HG03354 (cell line): ENCODE measurements at regions not wholly inside any gene's neighbourhood (a gene's known extent, or its start where the extent isn't known, plus 50 kb on each side); places are given as distances from the start of the nearest gene placed in this dataset.

Experiments used
- ATAC-seq: cut with Tn5 transposase; IDR thresholded peaks from one replicate; pipeline ENCODE4 v1.9.1; 2021; ENCODE audit warnings: mild to moderate bottlenecking; ENCODE audit not compliant: unreplicated experiment, poor library complexity, severe bottlenecking

- ATAC-seq = no peak
Observed at GRCh38 chr4:136812100-136812880, 720.0 kb downstream of the PCDH18 start.

- no peak for ATAC-seq
Observed at GRCh38 chr4:136811496-136812077, 720.7 kb downstream of the PCDH18 start.

GRCh38 chr4:136810626-136811025, 721.7 kb downstream of the PCDH18 start:
- no peak for ATAC-seq

- no peak for ATAC-seq
Observed at GRCh38 chr4:136806844-136807243, 725.5 kb downstream of the PCDH18 start.

GRCh38 chr4:136805617-136806016, 726.7 kb downstream of the PCDH18 start:
- ATAC-seq = no peak

GRCh38 chr4:136803433-136803832, 728.9 kb downstream of the PCDH18 start:
- no peak for ATAC-seq

GRCh38 chr4:136800248-136800647, 732.0 kb downstream of the PCDH18 start:
- no peak for ATAC-seq

GRCh38 chr4:136796953-136797352, 735.3 kb downstream of the PCDH18 start:
- ATAC-seq = no peak

GRCh38 chr4:136793848-136794247, 738.4 kb downstream of the PCDH18 start:
- no peak for ATAC-seq

GRCh38 chr4:136784326-136784725, 748.0 kb downstream of the PCDH18 start:
- no peak for ATAC-seq

GRCh38 chr4:136769717-136770116, 762.6 kb downstream of the PCDH18 start:
- ATAC-seq = no peak

GRCh38 chr4:136768925-136769275, 763.4 kb downstream of the PCDH18 start:
- no peak for ATAC-seq

- no peak for ATAC-seq
Observed at GRCh38 chr4:136768213-136768924, 763.9 kb downstream of the PCDH18 start.

GRCh38 chr4:136763919-136764318, 768.4 kb downstream of the PCDH18 start:
- no peak for ATAC-seq

GRCh38 chr4:136755531-136755916, 776.8 kb downstream of the PCDH18 start:
- no peak for ATAC-seq

- ATAC-seq = no peak
Observed at GRCh38 chr4:136754810-136755530, 777.3 kb downstream of the PCDH18 start.

- ATAC-seq = no peak
Observed at GRCh38 chr4:136751556-136751955, 780.7 kb downstream of the PCDH18 start.

GRCh38 chr4:136750897-136751296, 781.4 kb downstream of the PCDH18 start:
- no peak for ATAC-seq

- no peak for ATAC-seq
Observed at GRCh38 chr4:136749989-136750388, 782.3 kb downstream of the PCDH18 start.

- no peak for ATAC-seq
Observed at GRCh38 chr4:136748773-136749172, 783.5 kb downstream of the PCDH18 start.
